ENCODE measurements at regions not wholly inside any gene's neighbourhood (a gene's known extent, or its start where the extent isn't known, plus 50 kb on each side); places are given as distances from the start of the nearest gene placed in this dataset.

- H3K4me3 ChIP-seq (ENCODE audit: low read length): no peak overlapping the region
- H4K20me1 ChIP-seq (ENCODE audit: insufficient read depth, low read depth, low read length): no peaks in the 10 kb centered on the region
- no peaks in the 10 kb centered on the region for H3K9me2 ChIP-seq (replicated peaks; ENCODE audit: insufficient read depth, low read length)
- DNase-seq: no peak
- no peaks in the 10 kb centered on the region for H3K36me3 ChIP-seq (ENCODE audit: insufficient read depth, low read length)
- H3K27ac ChIP-seq (ENCODE audit: low read length): no peak overlapping the region
- H3K4me2 ChIP-seq (ENCODE audit: low read depth, low read length, poor library complexity, severe bottlenecking): no peak overlapping the region
- no peak overlapping the region for H3K9ac ChIP-seq (ENCODE audit: low read length)
- H3K27me3 ChIP-seq (ENCODE audit: low read length): no peaks in the 10 kb centered on the region
- H3K4me1 ChIP-seq (ENCODE audit: low read length): no peaks in the 10 kb centered on the region
- no peaks in the 10 kb centered on the region; the same call in 1 of the 2 replicates for H3K9me3 ChIP-seq (ENCODE audit: low read length)
- no peak overlapping the region for H2AFZ ChIP-seq (ENCODE audit: low read length)
- no peaks in the 10 kb centered on the region for H3K79me2 ChIP-seq (ENCODE audit: low read length)
Measured at GRCh38 chr2:14520385-14520945, 112.1 kb upstream of the LRATD1 start.

GRCh38 chr2:14524041-14524802 lies 108.3 kb upstream of the LRATD1 start:
- Histone ChIP-seq H4K20me1 (ENCODE audit: insufficient read depth, low read depth, low read length) (no peaks in the 10 kb centered on the region), H3K9ac (ENCODE audit: low read length) (no peak overlapping the region), H3K9me3 (ENCODE audit: low read length) (no peaks in the 10 kb centered on the region; the same call in 1 of the 2 replicates), H3K27ac (ENCODE audit: low read length) (no peak overlapping the region), H3K79me2 (ENCODE audit: low read length) (no peaks in the 10 kb centered on the region), H3K4me2 (ENCODE audit: low read depth, low read length, poor library complexity, severe bottlenecking) (no peak overlapping the region), H2AFZ (ENCODE audit: low read length) (no peak overlapping the region), H3K9me2 (replicated peaks; ENCODE audit: insufficient read depth, low read length) (no peaks in the 10 kb centered on the region), H3K4me1 (ENCODE audit: low read length) (no peaks in the 10 kb centered on the region), H3K36me3 (ENCODE audit: insufficient read depth, low read length) (no peaks in the 10 kb centered on the region), H3K27me3 (ENCODE audit: low read length) (no peaks in the 10 kb centered on the region), H3K4me3 (ENCODE audit: low read length) (no peak overlapping the region)
- DNase-seq: no peak

GRCh38 chr2:14524803-14525080 lies 107.8 kb upstream of the LRATD1 start:
- no peak overlapping the region for H3K4me3 ChIP-seq (ENCODE audit: low read length)
- H3K4me2 ChIP-seq (ENCODE audit: low read depth, low read length, poor library complexity, severe bottlenecking): no peak overlapping the region
- no peak for DNase-seq
- H3K36me3 ChIP-seq (ENCODE audit: insufficient read depth, low read length): no peaks in the 10 kb centered on the region
- no peaks in the 10 kb centered on the region for H3K79me2 ChIP-seq (ENCODE audit: low read length)
- no peaks in the 10 kb centered on the region for H3K9me2 ChIP-seq (replicated peaks; ENCODE audit: insufficient read depth, low read length)
- H3K9ac ChIP-seq (ENCODE audit: low read length): no peak overlapping the region
- no peaks in the 10 kb centered on the region for H3K27me3 ChIP-seq (ENCODE audit: low read length)
- H4K20me1 ChIP-seq (ENCODE audit: insufficient read depth, low read depth, low read length): no peaks in the 10 kb centered on the region
- no peaks in the 10 kb centered on the region for H3K4me1 ChIP-seq (ENCODE audit: low read length)
- H2AFZ ChIP-seq (ENCODE audit: low read length): no peak overlapping the region
- no peak overlapping the region for H3K27ac ChIP-seq (ENCODE audit: low read length)
- H3K9me3 ChIP-seq (ENCODE audit: low read length): no peaks in the 10 kb centered on the region; the same call in 1 of the 2 replicates

- Histone ChIP-seq H4K20me1 (ENCODE audit: insufficient read depth, low read depth, low read length) (no peaks in the 10 kb centered on the region), H3K9me3 (ENCODE audit: low read length) (no peaks in the 10 kb centered on the region), H3K4me2 (ENCODE audit: low read depth, low read length, poor library complexity, severe bottlenecking) (no peak overlapping the region), H3K27ac (ENCODE audit: low read length) (no peak overlapping the region), H3K9ac (ENCODE audit: low read length) (no peak overlapping the region), H3K4me3 (ENCODE audit: low read length) (no peak overlapping the region), H3K79me2 (ENCODE audit: low read length) (no peaks in the 10 kb centered on the region), H3K36me3 (ENCODE audit: insufficient read depth, low read length) (no peaks in the 10 kb centered on the region), H3K9me2 (replicated peaks; ENCODE audit: insufficient read depth, low read length) (no peaks in the 10 kb centered on the region), H2AFZ (ENCODE audit: low read length) (no peak overlapping the region), H3K27me3 (ENCODE audit: low read length) (no peaks in the 10 kb centered on the region), H3K4me1 (ENCODE audit: low read length) (no peaks in the 10 kb centered on the region)
- DNase-seq: no peak
Measured at GRCh38 chr2:14530506-14530905, 102.0 kb upstream of the LRATD1 start.

- H3K36me3 ChIP-seq (ENCODE audit: insufficient read depth, low read length): no peaks in the 10 kb centered on the region
- H2AFZ ChIP-seq (ENCODE audit: low read length): no peak overlapping the region
- no peak overlapping the region for H3K9ac ChIP-seq (ENCODE audit: low read length)
- no peaks in the 10 kb centered on the region for H3K9me3 ChIP-seq (ENCODE audit: low read length)
- no peaks in the 10 kb centered on the region for H3K79me2 ChIP-seq (ENCODE audit: low read length)
- no peaks in the 10 kb centered on the region for H4K20me1 ChIP-seq (ENCODE audit: insufficient read depth, low read depth, low read length)
- no peak overlapping the region for H3K27ac ChIP-seq (ENCODE audit: low read length)
- H3K27me3 ChIP-seq (ENCODE audit: low read length): no peaks in the 10 kb centered on the region
- H3K4me1 ChIP-seq (ENCODE audit: low read length): no peaks in the 10 kb centered on the region
- DNase-seq: no peak
- H3K4me3 ChIP-seq (ENCODE audit: low read length): no peak overlapping the region
- no peak overlapping the region for H3K4me2 ChIP-seq (ENCODE audit: low read depth, low read length, poor library complexity, severe bottlenecking)
- H3K9me2 ChIP-seq (replicated peaks; ENCODE audit: insufficient read depth, low read length): no peaks in the 10 kb centered on the region
Measured at GRCh38 chr2:14533131-14533757, 99.3 kb upstream of the LRATD1 start.

GRCh38 chr2:14535156-14535555 lies 97.4 kb upstream of the LRATD1 start:
- H3K9me3 ChIP-seq (ENCODE audit: low read length): no peaks in the 10 kb centered on the region
- H3K9me2 ChIP-seq (replicated peaks; ENCODE audit: insufficient read depth, low read length): no peaks in the 10 kb centered on the region
- H3K9ac ChIP-seq (ENCODE audit: low read length): no peak overlapping the region
- H3K27me3 ChIP-seq (ENCODE audit: low read length): no peaks in the 10 kb centered on the region
- H3K79me2 ChIP-seq (ENCODE audit: low read length): no peaks in the 10 kb centered on the region
- no peaks in the 10 kb centered on the region for H3K4me1 ChIP-seq (ENCODE audit: low read length)
- no peaks in the 10 kb centered on the region for H3K36me3 ChIP-seq (ENCODE audit: insufficient read depth, low read length)
- no peak overlapping the region for H2AFZ ChIP-seq (ENCODE audit: low read length)
- no peak overlapping the region for H3K4me3 ChIP-seq (ENCODE audit: low read length)
- no peak overlapping the region for H3K27ac ChIP-seq (ENCODE audit: low read length)
- no peaks in the 10 kb centered on the region for H4K20me1 ChIP-seq (ENCODE audit: insufficient read depth, low read depth, low read length)
- H3K4me2 ChIP-seq (ENCODE audit: low read depth, low read length, poor library complexity, severe bottlenecking): no peak overlapping the region
- DNase-seq: no peak

- Histone ChIP-seq H3K4me3 (ENCODE audit: low read length) (no peak overlapping the region), H3K9me3 (ENCODE audit: low read length) (no peaks in the 10 kb centered on the region), H2AFZ (ENCODE audit: low read length) (no peak overlapping the region), H3K4me1 (ENCODE audit: low read length) (no peaks in the 10 kb centered on the region), H3K79me2 (ENCODE audit: low read length) (no peaks in the 10 kb centered on the region), H3K27ac (ENCODE audit: low read length) (no peak overlapping the region), H3K4me2 (ENCODE audit: low read depth, low read length, poor library complexity, severe bottlenecking) (no peak overlapping the region), H3K9me2 (replicated peaks; ENCODE audit: insufficient read depth, low read length) (no peaks in the 10 kb centered on the region), H3K9ac (ENCODE audit: low read length) (no peak overlapping the region), H3K27me3 (ENCODE audit: low read length) (no peaks in the 10 kb centered on the region), H3K36me3 (ENCODE audit: insufficient read depth, low read length) (no peaks in the 10 kb centered on the region), H4K20me1 (ENCODE audit: insufficient read depth, low read depth, low read length) (no peaks in the 10 kb centered on the region)
- DNase-seq: no peak
Measured at GRCh38 chr2:14536976-14537375, 95.5 kb upstream of the LRATD1 start.

- Histone ChIP-seq H3K4me1 (ENCODE audit: low read length) (no peaks in the 10 kb centered on the region), H3K9me2 (replicated peaks; ENCODE audit: insufficient read depth, low read length) (no peaks in the 10 kb centered on the region), H3K9me3 (ENCODE audit: low read length) (no peaks in the 10 kb centered on the region), H3K9ac (ENCODE audit: low read length) (no peak overlapping the region), H3K4me3 (ENCODE audit: low read length) (no peak overlapping the region), H3K27me3 (ENCODE audit: low read length) (no peaks in the 10 kb centered on the region), H3K79me2 (ENCODE audit: low read length) (no peaks in the 10 kb centered on the region), H4K20me1 (ENCODE audit: insufficient read depth, low read depth, low read length) (no peaks in the 10 kb centered on the region), H2AFZ (ENCODE audit: low read length) (no peak overlapping the region), H3K27ac (ENCODE audit: low read length) (no peak overlapping the region), H3K36me3 (ENCODE audit: insufficient read depth, low read length) (no peaks in the 10 kb centered on the region), H3K4me2 (ENCODE audit: low read depth, low read length, poor library complexity, severe bottlenecking) (no peak overlapping the region)
- no peak for DNase-seq
Measured at GRCh38 chr2:14540015-14540414, 92.5 kb upstream of the LRATD1 start.

Measured in Karpas-422 (cell line).